GM21576 (cell line): ENCODE measurements at regions not wholly inside any gene's neighbourhood (a gene's known extent, or its start where the extent isn't known, plus 50 kb on each side); places are given as distances from the start of the nearest gene placed in this dataset.
"Not testable (repeated sequence)": the region's sequence is repeated elsewhere in the genome, so short reads cannot be mapped to it uniquely, and the experiment has no call there.

Experiments
- ATAC-seq: cut with Tn5 transposase; IDR thresholded peaks from one replicate; pipeline ENCODE4 v1.9.1; 2021; ENCODE audit warnings: mild to moderate bottlenecking, moderate library complexity; ENCODE audit not compliant: unreplicated experiment

GRCh38 chr9:102740578-102740977 is 254.6 kb upstream of the CYLC2 start:
- ATAC-seq, result no peak

GRCh38 chr9:102728946-102729345 is 266.2 kb upstream of the CYLC2 start:
- no peak for ATAC-seq

- no peak for ATAC-seq
Observed at GRCh38 chr9:102714184-102714583, 280.9 kb upstream of the CYLC2 start.

- not testable (repeated sequence) for ATAC-seq
Observed at GRCh38 chr9:102712910-102713309, 282.2 kb upstream of the CYLC2 start.

GRCh38 chr9:102700936-102701335 is 294.2 kb upstream of the CYLC2 start:
- no peak for ATAC-seq

- no peak for ATAC-seq
Observed at GRCh38 chr9:102669220-102669619, 325.9 kb upstream of the CYLC2 start.

- no peak for ATAC-seq
Observed at GRCh38 chr9:102652471-102652870, 342.7 kb upstream of the CYLC2 start.

- ATAC-seq, result no peak
Observed at GRCh38 chr9:102650896-102651295, 344.2 kb upstream of the CYLC2 start.

- no peak for ATAC-seq
Observed at GRCh38 chr9:102642651-102643050, 352.5 kb upstream of the CYLC2 start.

GRCh38 chr9:102631559-102631958 is 363.6 kb upstream of the CYLC2 start:
- no peak for ATAC-seq

GRCh38 chr9:102609461-102609860 is 385.7 kb upstream of the CYLC2 start:
- ATAC-seq, result no peak

GRCh38 chr9:102603198-102604195 is 391.6 kb upstream of the CYLC2 start:
- ATAC-seq, result not testable (repeated sequence)

GRCh38 chr9:102594241-102594640 is 400.9 kb upstream of the CYLC2 start:
- no peak for ATAC-seq

GRCh38 chr9:102587281-102587680 is 407.9 kb upstream of the CYLC2 start:
- no peak for ATAC-seq

- ATAC-seq, result no peak
Observed at GRCh38 chr9:102569436-102569835, 425.7 kb upstream of the CYLC2 start.

- ATAC-seq, result no peak
Observed at GRCh38 chr9:102551346-102551745, 443.8 kb upstream of the CYLC2 start.

- no peak for ATAC-seq
Observed at GRCh38 chr9:102550886-102551285, 444.2 kb upstream of the CYLC2 start.

GRCh38 chr9:102550266-102550665 is 444.9 kb upstream of the CYLC2 start:
- no peak for ATAC-seq

- ATAC-seq, result no peak
Observed at GRCh38 chr9:102534031-102534430, 461.1 kb upstream of the CYLC2 start.

- no peak for ATAC-seq
Observed at GRCh38 chr9:102521097-102521755, 473.9 kb upstream of the CYLC2 start.

GRCh38 chr9:102519423-102519822 is 475.7 kb upstream of the CYLC2 start:
- ATAC-seq, result no peak

- no peak for ATAC-seq
Observed at GRCh38 chr9:102518324-102518723, 476.8 kb upstream of the CYLC2 start.
